Colonic mucosa (tissue), 4 donors: ENCODE measurements at regions not wholly inside any gene's neighbourhood (a gene's known extent, or its start where the extent isn't known, plus 50 kb on each side); places are given as distances from the start of the nearest gene placed in this dataset.

ENCODE experiments used
- DNase-seq: peaks from one replicate; pipeline ENCODE4 v3.0.0-alpha.2; 2020
- H3K27ac ChIP-seq: fragments of 200-600 bp; one replicate; pipeline ENCODE4 v1.8.0; 2021
- H3K27me3 ChIP-seq: fragments of 200-600 bp; one replicate; pipeline ENCODE4 v1.8.0; 2021
- H3K36me3 ChIP-seq: fragments of 200-600 bp; one replicate; pipeline ENCODE4 v1.8.0; 2021
- H3K4me1 ChIP-seq: fragments of 200-600 bp; one replicate; pipeline ENCODE4 v1.8.0; 2021; ENCODE audit warnings: mild to moderate bottlenecking
- H3K4me3 ChIP-seq: fragments of 200-600 bp; one replicate; pipeline ENCODE4 v1.8.0; 2021
- H3K9ac ChIP-seq, 2 donors: one replicate each; pipeline ENCODE4 v1.7.0; 2013; ENCODE audit warnings: control low read depth in 2 of 2, low read depth in 2 of 2, low read length in 2 of 2
- H3K9me3 ChIP-seq: fragments of 200-600 bp; one replicate; pipeline ENCODE4 v1.8.0; 2021
- intact Hi-C: fragments of 100-400 bp; cut with DNase I; formaldehyde crosslinking; loops from one replicate; pipeline ENCODE4 v1.14.1; 2022
- TF ChIP-seq, protein P1 (sequence below): fragments of 200-600 bp; IDR thresholded peaks from one replicate; pipeline ENCODE4 v1.8.0; 2022; ENCODE audit warnings: antibody characterized with exemption, mild to moderate bottlenecking
- donor health status: healthy.
- donor health status: DM: no; HTN: no; CAD: no.
- donor health status: DM: no; HTN: no; CAD: no.

DNA sequence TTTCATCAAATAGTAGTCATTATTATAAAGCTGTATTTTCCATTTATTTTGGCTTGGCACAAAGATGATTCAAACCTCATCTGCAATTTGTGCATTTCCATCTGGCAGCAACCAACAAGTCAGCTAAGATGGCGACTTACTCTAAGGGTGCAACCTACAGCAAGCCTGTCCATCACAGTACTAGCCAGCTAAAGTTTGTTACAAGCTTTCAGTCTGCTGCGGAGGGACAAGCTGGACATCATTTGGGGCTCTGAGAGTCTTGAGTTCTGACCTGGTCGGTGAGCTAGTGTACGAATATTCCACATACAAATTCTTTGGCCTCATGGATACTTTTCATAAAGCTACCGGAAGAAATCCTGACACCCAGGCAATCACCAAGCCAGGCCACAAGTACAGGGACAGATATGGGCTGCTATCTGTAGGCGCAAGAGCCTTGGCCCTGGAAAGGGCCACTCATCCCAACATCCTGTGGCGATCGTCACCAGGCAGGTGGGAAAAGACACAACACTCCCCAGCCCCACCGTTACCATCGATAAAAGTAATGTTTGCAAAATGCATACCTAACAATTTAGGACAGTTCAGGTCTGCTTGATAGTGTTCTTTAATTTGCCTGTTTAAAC lies 307.6 kb downstream of the SKIDA1 start:
- Histone ChIP-seq H3K36me3 (no peaks in the 10 kb centered on the region), H3K4me1 (no peaks in the 10 kb centered on the region), H3K4me3 (no peak overlapping the region), H3K27me3 (no peaks in the 10 kb centered on the region), H3K9ac (no peak overlapping the region), H3K9me3 (no peaks in the 10 kb centered on the region), H3K27ac (no peak overlapping the region)
- TF ChIP-seq, protein P1, sequence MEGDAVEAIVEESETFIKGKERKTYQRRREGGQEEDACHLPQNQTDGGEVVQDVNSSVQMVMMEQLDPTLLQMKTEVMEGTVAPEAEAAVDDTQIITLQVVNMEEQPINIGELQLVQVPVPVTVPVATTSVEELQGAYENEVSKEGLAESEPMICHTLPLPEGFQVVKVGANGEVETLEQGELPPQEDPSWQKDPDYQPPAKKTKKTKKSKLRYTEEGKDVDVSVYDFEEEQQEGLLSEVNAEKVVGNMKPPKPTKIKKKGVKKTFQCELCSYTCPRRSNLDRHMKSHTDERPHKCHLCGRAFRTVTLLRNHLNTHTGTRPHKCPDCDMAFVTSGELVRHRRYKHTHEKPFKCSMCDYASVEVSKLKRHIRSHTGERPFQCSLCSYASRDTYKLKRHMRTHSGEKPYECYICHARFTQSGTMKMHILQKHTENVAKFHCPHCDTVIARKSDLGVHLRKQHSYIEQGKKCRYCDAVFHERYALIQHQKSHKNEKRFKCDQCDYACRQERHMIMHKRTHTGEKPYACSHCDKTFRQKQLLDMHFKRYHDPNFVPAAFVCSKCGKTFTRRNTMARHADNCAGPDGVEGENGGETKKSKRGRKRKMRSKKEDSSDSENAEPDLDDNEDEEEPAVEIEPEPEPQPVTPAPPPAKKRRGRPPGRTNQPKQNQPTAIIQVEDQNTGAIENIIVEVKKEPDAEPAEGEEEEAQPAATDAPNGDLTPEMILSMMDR, result no peak
- intact Hi-C loops, result no loop called here
- DNase-seq, result no peak

DNA sequence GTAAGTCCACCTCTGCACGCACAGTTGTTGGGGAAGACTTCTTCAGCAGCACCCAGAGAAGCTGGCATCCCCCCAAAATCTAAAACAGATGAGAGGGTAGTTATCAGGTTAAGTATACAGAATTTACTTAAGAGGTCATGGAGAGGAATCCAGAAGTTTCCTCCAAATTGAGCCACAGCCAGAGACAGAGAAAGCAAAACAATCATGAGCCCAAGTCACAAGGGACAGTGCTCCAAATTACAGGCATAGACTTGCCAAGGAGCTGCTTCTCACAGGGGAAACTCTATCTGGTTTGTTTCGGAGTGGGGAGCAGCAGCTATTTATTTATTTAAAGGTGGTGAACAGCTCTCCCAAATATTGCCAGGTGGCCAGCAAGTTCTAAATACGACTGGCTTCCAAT lies 308.4 kb downstream of the SKIDA1 start:
- TF ChIP-seq, protein P1, result no peak
- Histone ChIP-seq H3K9me3 (no peaks in the 10 kb centered on the region), H3K27ac (no peak overlapping the region), H3K27me3 (no peaks in the 10 kb centered on the region), H3K4me3 (no peak overlapping the region), H3K4me1 (no peaks in the 10 kb centered on the region), H3K9ac (no peak overlapping the region), H3K36me3 (no peaks in the 10 kb centered on the region)
- intact Hi-C loops, result no loop called here
- no peak for DNase-seq

DNA sequence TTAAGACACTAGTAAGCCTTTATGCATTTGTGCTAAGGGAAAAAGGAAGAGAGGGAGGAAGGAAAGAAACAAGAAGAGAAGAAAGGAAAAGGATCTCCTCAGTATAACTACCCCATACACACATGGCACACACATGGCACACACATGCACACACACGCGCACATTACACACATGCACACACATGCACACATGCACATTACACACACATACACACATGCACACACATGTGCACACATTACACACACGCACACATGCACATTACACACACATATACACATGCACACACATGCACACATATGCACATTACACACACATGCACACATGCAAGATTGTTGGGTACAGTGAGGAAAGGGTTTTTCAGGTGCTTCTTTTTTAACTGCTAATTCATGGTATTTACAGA lies 311.2 kb downstream of the SKIDA1 start:
- no peak for DNase-seq
- TF ChIP-seq, protein P1, result no peak
- Histone ChIP-seq H3K27me3 (no peaks in the 10 kb centered on the region), H3K27ac (no peak overlapping the region), H3K9ac (no peak overlapping the region), H3K9me3 (no peaks in the 10 kb centered on the region), H3K4me1 (no peaks in the 10 kb centered on the region), H3K4me3 (no peak overlapping the region), H3K36me3 (no peaks in the 10 kb centered on the region)
- intact Hi-C loops, result no loop called here

DNA sequence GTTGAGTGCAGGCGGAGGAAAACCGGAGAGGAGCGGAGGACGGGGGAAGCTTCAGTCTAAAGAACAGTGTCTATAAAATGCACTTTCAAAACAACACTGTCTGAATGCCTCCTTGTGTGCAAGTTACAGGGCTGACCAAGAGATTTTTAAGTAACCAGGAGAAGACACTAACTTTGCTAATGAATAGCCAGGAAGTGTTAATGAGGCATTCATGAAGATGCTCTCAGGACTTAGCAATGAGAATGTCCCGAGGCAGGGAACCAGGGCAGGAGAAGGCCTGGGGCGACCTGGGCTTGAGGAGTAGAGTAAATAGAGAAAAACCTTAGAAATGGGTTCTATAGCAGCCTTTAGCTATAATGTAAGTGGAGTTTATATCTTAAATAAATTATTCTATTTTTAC lies 312.1 kb downstream of the SKIDA1 start:
- H3K9me3 ChIP-seq, result no peaks in the 10 kb centered on the region
- H3K27ac ChIP-seq, result no peak overlapping the region
- no peaks in the 10 kb centered on the region for H3K27me3 ChIP-seq
- H3K4me1 ChIP-seq, result no peaks in the 10 kb centered on the region
- no peaks in the 10 kb centered on the region for H3K36me3 ChIP-seq
- no peak for DNase-seq
- TF ChIP-seq, protein P1, result no peak
- H3K9ac ChIP-seq, result no peak overlapping the region
- intact Hi-C loops, result no loop called here
- no peak overlapping the region for H3K4me3 ChIP-seq

DNA sequence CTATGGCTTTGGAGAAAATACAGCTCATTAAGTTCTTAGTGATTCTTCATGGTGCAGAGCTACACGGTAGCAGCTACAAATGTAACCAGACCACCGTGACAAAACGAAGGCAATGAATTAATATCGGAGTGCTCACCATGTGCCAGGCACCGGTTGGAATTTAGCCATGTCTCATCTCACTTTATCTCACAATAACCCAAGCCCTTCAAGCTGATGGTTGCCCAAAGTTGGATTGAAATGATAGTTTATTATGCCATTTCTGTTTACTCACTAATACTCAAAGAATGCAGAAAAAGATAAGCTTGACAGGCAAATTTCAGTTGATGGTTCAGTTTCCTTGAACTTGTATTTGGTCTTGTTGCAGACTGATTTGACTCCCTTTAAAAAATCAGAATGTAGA lies 312.6 kb downstream of the SKIDA1 start:
- H3K4me3 ChIP-seq, result no peak overlapping the region
- no peak for DNase-seq
- H3K36me3 ChIP-seq, result no peaks in the 10 kb centered on the region
- intact Hi-C loops, result no loop called here
- no peaks in the 10 kb centered on the region for H3K4me1 ChIP-seq
- TF ChIP-seq, protein P1, result no peak
- no peaks in the 10 kb centered on the region for H3K9me3 ChIP-seq
- no peak overlapping the region for H3K9ac ChIP-seq
- no peaks in the 10 kb centered on the region for H3K27me3 ChIP-seq
- H3K27ac ChIP-seq, result no peak overlapping the region
